Heart left ventricle (tissue), 13 donors: ENCODE measurements at regions not wholly inside any gene's neighbourhood (a gene's known extent, or its start where the extent isn't known, plus 50 kb on each side); places are given as distances from the start of the nearest gene placed in this dataset.

Experiments used
- POLR2A ChIP-seq, 2 donors: fragments of 450-650 bp; IDR thresholded peaks; one replicate each; pipeline ENCODE4 v1.6.1; 2017; ENCODE audit warnings: antibody characterized with exemption in 2 of 2, mild to moderate bottlenecking in 2 of 2, moderate library complexity in 2 of 2
- TF ChIP-seq, protein P1 (sequence below), 12 donors: fragments of 200-600 bp; sonication (generic) in 4 of 12; IDR thresholded peaks; one replicate each; pipeline versions ENCODE4 v1.5.0 to v1.8.0; 2018 to 2022; ENCODE audit warnings: antibody characterized with exemption in 12 of 12, mild to moderate bottlenecking in 5 of 12
- donor health status: ischemic (EF 13 %, LVEDD 7.1; RV severe dilation, severe dysfunction).
- donor health status: DM: no; HTN: yes; CAD: no.
- donor health status: DM: no; HTN: no; CAD: no.
- donor health status: ischemic (EF 25% LVEDD 6.9; RV normal size, moderate dysfunction).
- donor health status: ischemic (EF 25% LVEDD 5.7; RV mildly dilated, moderate dysfunction).
- donor health status: ischemic (EF 35%, LVEDD 5.7; RV mildly dilated, moderate dysfunction).
- donor health status: nonischemic (EF 11% LVEDD 7.7; RV severe dilation, severe dysfunction).
- donor health status: DM: yes; HTN: yes; CAD: no.
- donor health status: PGD.
- donor health status: ischemic (EF 29% LVEDD 5.4; RV normal size, mild dysfunction).
- donor health status: nonischemic (EF 23%, LVEDD 6.1; RV moderate dilation, normal function).

DNA sequence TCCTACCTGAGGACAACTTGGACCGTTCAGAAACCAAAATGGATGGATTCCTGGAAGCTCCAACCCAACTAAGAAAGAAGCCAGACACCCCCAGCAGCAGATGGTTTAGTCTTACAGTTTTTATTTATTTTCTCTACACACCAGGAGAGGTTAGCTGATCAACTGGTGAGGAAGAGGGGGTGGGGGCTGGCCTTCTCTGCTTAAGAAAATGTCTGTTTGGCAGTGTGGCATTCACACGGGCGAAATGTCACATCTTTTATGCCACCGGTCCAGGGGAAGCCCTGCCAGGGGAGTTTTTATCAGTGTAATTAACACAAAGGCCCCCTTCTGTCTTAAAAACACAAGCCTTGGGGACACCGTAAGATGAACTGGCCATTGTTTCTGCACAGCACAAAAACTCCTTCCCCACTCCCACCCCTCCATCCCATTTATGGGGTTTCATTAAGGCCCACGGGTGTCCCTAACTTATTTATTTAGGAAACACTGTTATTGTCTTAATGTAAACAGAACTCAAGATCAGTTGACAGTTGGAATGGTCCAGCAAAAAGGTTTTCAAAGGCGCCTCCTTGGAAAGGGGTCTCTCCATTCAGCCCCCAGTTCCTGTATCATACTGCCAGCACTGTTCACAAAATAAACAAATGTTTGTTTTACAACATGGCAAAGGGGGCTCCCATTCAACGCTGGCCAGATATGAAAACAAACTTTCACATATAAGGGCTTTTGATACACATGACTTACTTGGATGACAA is 217.0 kb downstream of the C1D start:
- no peak for TF ChIP-seq POLR2A (IDR thresholded peaks at IDR 0.05)
- TF ChIP-seq, protein P1, sequence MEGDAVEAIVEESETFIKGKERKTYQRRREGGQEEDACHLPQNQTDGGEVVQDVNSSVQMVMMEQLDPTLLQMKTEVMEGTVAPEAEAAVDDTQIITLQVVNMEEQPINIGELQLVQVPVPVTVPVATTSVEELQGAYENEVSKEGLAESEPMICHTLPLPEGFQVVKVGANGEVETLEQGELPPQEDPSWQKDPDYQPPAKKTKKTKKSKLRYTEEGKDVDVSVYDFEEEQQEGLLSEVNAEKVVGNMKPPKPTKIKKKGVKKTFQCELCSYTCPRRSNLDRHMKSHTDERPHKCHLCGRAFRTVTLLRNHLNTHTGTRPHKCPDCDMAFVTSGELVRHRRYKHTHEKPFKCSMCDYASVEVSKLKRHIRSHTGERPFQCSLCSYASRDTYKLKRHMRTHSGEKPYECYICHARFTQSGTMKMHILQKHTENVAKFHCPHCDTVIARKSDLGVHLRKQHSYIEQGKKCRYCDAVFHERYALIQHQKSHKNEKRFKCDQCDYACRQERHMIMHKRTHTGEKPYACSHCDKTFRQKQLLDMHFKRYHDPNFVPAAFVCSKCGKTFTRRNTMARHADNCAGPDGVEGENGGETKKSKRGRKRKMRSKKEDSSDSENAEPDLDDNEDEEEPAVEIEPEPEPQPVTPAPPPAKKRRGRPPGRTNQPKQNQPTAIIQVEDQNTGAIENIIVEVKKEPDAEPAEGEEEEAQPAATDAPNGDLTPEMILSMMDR (IDR thresholded peaks at IDR 0.05) = no peak
